MM.1S (cell line): ENCODE measurements at regions not wholly inside any gene's neighbourhood (a gene's known extent, or its start where the extent isn't known, plus 50 kb on each side); places are given as distances from the start of the nearest gene placed in this dataset.

ENCODE experiments used
- CTCF ChIP-seq: fragments of 300-600 bp; sonication (generic); IDR thresholded peaks from 2 replicates; pipeline ENCODE4 v1.5.1; 2016; ENCODE audit warnings: antibody characterized with exemption, low read length, mixed read lengths
- EZH2 ChIP-seq: fragments of 300-600 bp; sonication (generic); optimal IDR thresholded peaks from 2 replicates; pipeline ENCODE3; 2017; ENCODE audit warnings: low read depth, mild to moderate bottlenecking, antibody characterized with exemption, low read length, mixed read lengths

DNA sequence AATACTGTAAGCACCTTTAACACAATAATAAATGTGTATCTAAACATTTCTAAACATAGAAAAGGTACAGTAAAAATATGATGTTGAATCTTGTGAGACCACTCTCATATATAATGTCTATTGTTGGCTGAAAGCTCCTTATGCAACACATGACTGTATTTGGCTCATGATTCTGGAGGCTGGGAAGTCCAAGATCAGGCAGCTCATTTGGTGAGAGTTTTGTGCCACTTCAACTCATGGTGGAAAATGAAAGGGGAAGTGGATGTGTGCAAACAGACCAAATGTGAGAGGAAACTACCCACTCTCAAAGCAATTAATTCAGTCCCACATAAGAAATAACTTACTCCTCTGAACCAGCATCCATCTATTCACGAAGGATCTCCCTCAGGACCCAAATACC, 257.7 kb upstream of the OPRM1 start:
- TF ChIP-seq CTCF (no peak), EZH2 (no peak)
